Gastroesophageal sphincter (tissue), 3 donors: ENCODE measurements at regions not wholly inside any gene's neighbourhood (a gene's known extent, or its start where the extent isn't known, plus 50 kb on each side); places are given as distances from the start of the nearest gene placed in this dataset.

ENCODE experiments used
- CTCF ChIP-seq, 4 experiments: fragments of 200-600 bp in 2 of 4; fragments of 450-650 bp in 2 of 4; sonication (generic) in 1 of 4; IDR thresholded peaks; one replicate each; pipeline ENCODE4 v1.5.1; 2017 to 2019; ENCODE audit warnings: antibody characterized with exemption in 4 of 4, mild to moderate bottlenecking in 2 of 4, moderate library complexity in 2 of 4
- POLR2AphosphoS5 ChIP-seq: sonication (generic); formaldehyde crosslinking; IDR thresholded peaks from one replicate; pipeline ENCODE4 v1.6.1; 2017; ENCODE audit warnings: antibody characterized with exemption

GRCh38 chr7:52309631-52310030 lies 725.8 kb upstream of the POM121L12 start:
- TF ChIP-seq CTCF (IDR thresholded peaks at IDR 0.05) (no peak), POLR2AphosphoS5 (no peak)
